ENCODE measurements at regions not wholly inside any gene's neighbourhood (a gene's known extent, or its start where the extent isn't known, plus 50 kb on each side); places are given as distances from the start of the nearest gene placed in this dataset.
A peak's percentile ranks its signal among the peaks of the same experiment; 100 is the strongest.

- no peak overlapping the region for H3K27ac ChIP-seq
- no peak for TF ChIP-seq EP300 (IDR thresholded peaks at IDR 0.05)
- no peak for TF ChIP-seq CTCF (IDR thresholded peaks at IDR 0.05)
- no peak for TF ChIP-seq POLR2A (IDR thresholded peaks at IDR 0.05)
- no peak for TF ChIP-seq POLR2AphosphoS5 (IDR thresholded peaks at IDR 0.05)
- no peak for ATAC-seq (ENCODE audit: low FRiP score in 2 of 2)
- no peaks in the 10 kb centered on the region for H3K27me3 ChIP-seq
- no peak overlapping the region for H3K4me3 ChIP-seq
- no peaks in the 10 kb centered on the region for H3K4me1 ChIP-seq
- peaks cover 4 to 17% (median 7%) of the 10 kb centered on the region in 4 donors for H3K9me3 ChIP-seq
- H3K36me3 ChIP-seq = peaks cover 0 to 7% (median 0%) of the 10 kb centered on the region in 4 donors
- WGBS, 2 donors = 60 to 72% methylated on average over 1 of the region's 1 CpG
- no peak for DNase-seq
These were observed 215.4 kb upstream of the PGRMC2 start for GRCh38 chr4:128502818-128503527.

- Histone ChIP-seq H3K36me3 (peaks cover 0 to 7% (median 0%) of the 10 kb centered on the region in 4 donors), H3K27ac (no peak overlapping the region), H3K27me3 (no peaks in the 10 kb centered on the region), H3K9me3 (peaks cover 4 to 17% (median 7%) of the 10 kb centered on the region in 4 donors), H3K4me1 (no peaks in the 10 kb centered on the region), H3K4me3 (no peak overlapping the region)
- 95 to 97% methylated on average over 3 of the region's 3 CpGs for WGBS, 2 donors
- DNase-seq = no peak
- no peak for ATAC-seq (ENCODE audit: low FRiP score in 2 of 2)
- TF ChIP-seq CTCF (IDR thresholded peaks at IDR 0.05) (no peak), POLR2A (IDR thresholded peaks at IDR 0.05) (no peak), POLR2AphosphoS5 (IDR thresholded peaks at IDR 0.05) (no peak)
These were observed 213.6 kb upstream of the PGRMC2 start for GRCh38 chr4:128501239-128501638.

GRCh38 chr4:128488055-128488705 lies 200.6 kb upstream of the PGRMC2 start:
- H3K9me3 ChIP-seq = no peaks in the 10 kb centered on the region
- H3K27ac ChIP-seq = no peak overlapping the region
- TF ChIP-seq EP300 (IDR thresholded peaks at IDR 0.05) (no peak), POLR2A (IDR thresholded peaks at IDR 0.05) (no peak), CTCF (IDR thresholded peaks at IDR 0.05) (no peak), POLR2AphosphoS5 (IDR thresholded peaks at IDR 0.05) (no peak)
- H3K36me3 ChIP-seq = no peaks in the 10 kb centered on the region
- ATAC-seq (ENCODE audit: low FRiP score in 2 of 2) (no peak), DNase-seq (no peak)
- peaks cover 0 to 6% (median 0%) of the 10 kb centered on the region in 4 donors for H3K4me1 ChIP-seq
- H3K27me3 ChIP-seq = no peaks in the 10 kb centered on the region
- no peak overlapping the region for H3K4me3 ChIP-seq
- 78 to 88% methylated on average over 3 of the region's 3 CpGs for WGBS, 2 donors

- no peak for TF ChIP-seq POLR2A (IDR thresholded peaks at IDR 0.05)
- TF ChIP-seq POLR2AphosphoS5 (IDR thresholded peaks at IDR 0.05) = no peak
- TF ChIP-seq CTCF (IDR thresholded peaks at IDR 0.05) = no peak
- no peak for TF ChIP-seq EP300 (IDR thresholded peaks at IDR 0.05)
- H3K27me3 ChIP-seq = no peaks in the 10 kb centered on the region
- no peak for DNase-seq
- H3K4me3 ChIP-seq = no peak overlapping the region
- no peaks in the 10 kb centered on the region for H3K36me3 ChIP-seq
- H3K9me3 ChIP-seq = no peaks in the 10 kb centered on the region
- peak overlapping the region in 1 of 4 donors; percentile 12 for H3K27ac ChIP-seq
- no peak for ATAC-seq (ENCODE audit: low FRiP score in 2 of 2)
- peaks cover 0 to 6% (median 0%) of the 10 kb centered on the region in 4 donors for H3K4me1 ChIP-seq
These were observed 197.3 kb upstream of the PGRMC2 start for GRCh38 chr4:128484896-128485295.

Measured in upper lobe of left lung (tissue), 6 donors.